Left lobe of liver (tissue), 2 donors: ENCODE measurements at regions not wholly inside any gene's neighbourhood (a gene's known extent, or its start where the extent isn't known, plus 50 kb on each side); places are given as distances from the start of the nearest gene placed in this dataset.

Experiments
- ATAC-seq: fragments of 200-7000 bp; cut with Tn5 transposase; one replicate; pipeline ENCODE4 v1.9.1; 2020; ENCODE audit warnings: mild to moderate bottlenecking, moderate library complexity
- DNase-seq: peaks from one replicate; pipeline ENCODE4 v3.0.0-alpha.2; 2020; ENCODE audit warnings: low spot score
- donor health status: DM: no; HTN: no; CAD: no; lungs with moderate emphysema.
- donor health status: DM: no; HTN: yes; CAD: no.

DNA sequence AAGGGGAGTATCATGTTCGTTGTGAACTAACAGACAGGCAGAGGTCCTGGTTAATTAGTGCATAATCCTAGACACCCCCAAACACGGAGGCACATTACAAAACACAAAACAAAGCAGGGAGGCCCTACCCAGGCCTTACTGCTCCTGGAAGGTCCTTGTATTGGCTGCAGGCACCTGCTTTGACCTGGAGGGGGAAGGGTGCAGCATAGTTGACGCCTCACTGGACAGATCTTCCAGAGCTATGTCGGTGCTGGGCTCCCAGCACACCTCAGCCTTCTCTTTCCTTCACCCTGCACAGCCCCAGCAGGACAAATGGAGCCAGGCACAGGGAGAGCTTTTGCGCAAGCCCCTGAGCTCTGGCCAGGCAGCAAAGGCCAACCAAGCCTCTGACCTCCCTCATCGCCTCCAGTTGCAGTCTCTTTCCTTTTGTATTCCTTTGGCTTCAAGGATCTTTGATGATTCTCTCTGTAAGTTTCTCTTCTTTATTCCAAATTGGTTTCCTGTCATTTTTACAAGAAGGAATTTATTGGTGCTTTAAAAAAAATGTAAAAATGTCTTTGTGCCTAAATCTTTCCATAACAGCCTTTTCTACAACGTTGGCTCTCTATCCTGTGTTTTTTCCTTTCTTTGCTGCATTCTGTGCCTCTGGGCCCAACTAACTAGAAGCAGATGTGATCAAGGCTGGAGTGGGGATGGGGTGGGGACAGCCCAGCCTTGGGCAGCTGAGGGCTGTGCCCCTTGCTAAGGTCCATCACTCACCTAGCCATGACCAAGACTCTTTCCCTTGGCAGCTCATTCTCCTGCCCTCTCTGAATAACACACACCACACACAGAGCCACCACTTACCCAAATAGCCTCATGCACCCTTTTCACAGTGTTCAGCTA is 317.1 kb upstream of the NPVF start:
- ATAC-seq (peak; percentile 37), DNase-seq (no peak)

DNA sequence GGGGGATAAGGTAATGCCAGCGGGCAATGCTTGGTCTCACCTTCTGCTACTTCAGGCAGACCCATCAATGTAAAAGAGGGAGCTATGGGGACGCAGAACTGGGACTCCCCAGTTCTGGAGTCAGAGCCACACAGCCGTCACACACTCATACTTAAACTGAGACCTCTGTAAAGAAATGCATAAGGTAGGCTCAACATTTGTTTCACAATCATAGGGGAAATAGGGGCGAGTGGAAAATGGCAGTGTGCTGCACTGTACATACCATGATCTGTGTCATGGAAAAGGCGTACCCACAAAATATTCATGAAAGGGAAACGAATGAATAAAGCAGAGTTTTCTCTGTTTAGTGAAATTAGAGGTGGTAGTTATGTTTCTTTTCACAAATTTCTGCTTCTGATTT is 318.0 kb upstream of the NPVF start:
- DNase-seq, result no peak
- no peak for ATAC-seq

DNA sequence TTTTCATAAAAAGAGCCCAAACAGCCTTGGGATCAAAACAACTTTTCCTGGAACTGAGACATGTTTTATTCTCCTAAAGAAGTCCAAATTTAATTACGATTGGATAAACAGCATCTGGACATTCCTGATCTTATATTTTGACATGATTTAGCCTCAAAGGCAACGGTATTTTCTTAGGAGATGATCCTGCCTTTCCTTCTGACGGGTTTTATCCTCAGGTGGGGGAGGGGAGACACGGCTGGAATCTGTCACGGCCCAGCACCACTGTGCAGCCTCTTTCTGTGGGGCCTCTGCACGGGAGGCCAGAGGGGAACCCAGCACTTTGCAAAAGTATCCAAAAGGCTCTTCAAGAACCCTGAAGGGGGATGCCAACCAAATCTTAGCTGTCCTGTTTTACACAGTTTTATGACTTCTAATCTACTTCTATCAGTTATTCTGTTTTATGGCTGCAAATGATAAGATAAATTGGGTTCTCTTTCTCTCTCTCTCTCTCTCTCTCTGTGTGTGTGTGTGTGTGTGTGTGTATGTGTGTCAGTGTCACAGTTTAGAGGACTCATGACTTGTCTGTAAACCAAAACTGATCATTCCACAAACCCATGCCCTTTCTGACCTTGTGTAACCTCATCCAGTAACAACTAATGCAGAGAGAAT is 321.1 kb upstream of the NPVF start:
- ATAC-seq, result no peak

DNA sequence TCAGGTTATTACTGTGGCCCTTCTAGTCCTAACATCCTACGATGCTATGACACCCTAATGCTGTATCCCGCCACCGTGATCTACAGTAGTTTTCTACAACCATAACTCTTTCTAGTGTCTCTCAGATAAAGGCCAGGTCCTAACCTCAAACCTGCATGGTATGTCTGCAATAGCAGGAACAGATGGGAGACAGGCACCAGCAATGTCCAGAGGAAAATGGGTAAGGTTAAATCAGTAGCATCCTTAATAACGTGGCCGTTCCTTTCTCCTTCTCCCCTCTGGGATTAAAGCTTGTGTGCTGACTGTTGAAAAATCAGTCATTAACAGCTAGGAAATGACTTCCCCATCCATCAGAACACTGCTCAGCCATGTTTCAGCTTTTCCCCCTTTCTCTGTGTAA is 321.9 kb upstream of the NPVF start:
- DNase-seq, result no peak
- no peak for ATAC-seq

More for the DNA sequence above, 321.1 kb upstream of the NPVF start:
- DNase-seq, result no peak

DNA sequence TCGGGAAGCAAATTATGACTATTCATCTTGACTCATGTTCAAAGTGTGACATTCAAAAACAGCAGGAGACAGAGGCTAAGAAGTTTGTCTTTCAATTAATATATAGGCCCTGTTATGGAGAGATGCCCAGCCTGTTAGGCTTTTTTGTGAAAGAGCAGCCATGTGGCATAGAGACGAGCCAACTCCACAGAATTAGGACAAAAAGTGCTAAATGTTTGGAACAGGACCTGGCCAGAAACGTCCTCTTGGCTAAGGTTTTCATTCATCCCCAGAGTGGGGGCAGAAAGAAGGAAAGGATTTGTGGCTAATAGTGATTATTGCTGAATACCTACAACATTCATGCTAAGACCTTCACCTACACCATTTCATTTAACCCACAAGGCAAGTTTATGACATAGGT is 324.7 kb upstream of the NPVF start:
- DNase-seq (no peak), ATAC-seq (no peak)

DNA sequence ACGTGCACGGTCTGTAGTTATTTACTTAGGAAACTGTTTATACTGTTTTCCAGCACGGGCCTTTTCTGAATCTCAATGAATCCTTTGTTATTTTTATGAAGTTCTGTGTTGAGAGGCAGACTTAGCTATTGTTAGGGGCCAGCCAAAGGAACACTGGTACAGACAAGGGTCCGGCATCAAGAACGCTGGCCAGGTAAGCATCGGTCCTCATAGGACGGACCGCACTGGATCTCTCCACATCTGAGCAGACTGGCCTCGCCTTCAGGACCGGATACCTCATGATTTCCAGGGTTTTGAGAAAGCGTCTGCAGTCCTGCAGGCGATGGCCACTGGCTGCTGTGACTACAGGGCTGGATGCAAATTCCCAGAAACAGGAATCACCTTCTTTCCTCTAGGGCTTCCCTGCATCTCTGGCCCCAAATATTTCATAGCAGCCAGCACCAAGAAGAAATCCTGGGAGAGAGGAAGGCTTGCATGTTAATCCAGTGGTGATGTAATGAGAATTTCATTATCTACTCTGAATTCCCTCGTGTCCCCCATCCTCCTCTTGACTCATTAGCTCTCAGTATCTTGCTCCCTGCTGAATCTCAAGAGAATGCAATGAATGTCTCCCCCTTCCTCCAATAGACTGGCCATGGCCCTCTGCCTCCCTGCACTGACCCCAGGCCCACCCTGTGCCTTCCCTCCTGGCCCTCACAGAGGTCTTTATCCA is 325.4 kb upstream of the NPVF start:
- no peak for ATAC-seq
- DNase-seq, result no peak

DNA sequence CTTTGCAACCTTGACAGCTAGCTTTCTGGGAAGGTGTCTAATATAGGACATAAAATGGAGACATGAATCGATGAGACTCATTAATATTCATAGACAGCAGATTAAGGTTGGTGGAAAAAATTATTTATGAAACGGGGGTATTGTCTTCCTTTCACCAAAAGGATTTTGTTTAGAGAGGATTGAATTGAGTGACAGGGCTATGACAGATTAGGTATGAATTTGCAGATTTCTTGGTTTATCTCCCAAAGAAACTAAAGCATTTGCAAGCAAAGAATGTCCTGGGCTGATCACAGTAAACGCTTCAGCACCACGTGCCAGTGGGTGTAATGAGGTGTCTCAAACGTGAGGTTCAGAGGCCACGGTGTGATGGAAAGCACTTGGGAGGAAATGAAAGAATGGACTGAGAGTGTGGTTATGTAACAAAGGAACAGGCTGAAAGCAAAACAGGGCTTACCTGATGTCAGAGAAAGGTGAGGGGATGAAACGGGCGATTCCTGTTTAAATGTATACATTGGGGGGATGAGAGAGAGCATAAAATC is 329.2 kb upstream of the NPVF start:
- no peak for DNase-seq

DNA sequence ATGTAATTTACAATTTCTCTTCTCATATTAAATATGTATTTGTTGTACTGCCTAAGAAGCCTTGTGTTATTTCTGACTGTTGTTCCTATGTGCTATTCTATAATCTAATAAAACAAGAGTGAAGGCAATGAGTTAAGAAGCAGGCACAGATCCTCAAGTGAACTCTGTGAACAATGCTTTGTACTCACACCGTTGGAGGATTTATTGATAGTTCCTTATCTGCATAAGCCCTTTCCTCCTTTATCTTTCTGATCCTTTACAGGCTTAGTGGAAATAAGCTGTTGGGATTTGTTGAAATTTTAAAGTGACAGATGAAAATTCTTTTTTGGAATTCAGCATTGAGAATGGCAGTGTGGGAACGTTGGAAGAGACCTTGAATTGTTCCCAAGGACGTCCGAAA is 329.6 kb upstream of the NPVF start:
- no peak for DNase-seq
- ATAC-seq, result no peak

More for the DNA sequence above, 329.2 kb upstream of the NPVF start:
- ATAC-seq, result no peak

DNA sequence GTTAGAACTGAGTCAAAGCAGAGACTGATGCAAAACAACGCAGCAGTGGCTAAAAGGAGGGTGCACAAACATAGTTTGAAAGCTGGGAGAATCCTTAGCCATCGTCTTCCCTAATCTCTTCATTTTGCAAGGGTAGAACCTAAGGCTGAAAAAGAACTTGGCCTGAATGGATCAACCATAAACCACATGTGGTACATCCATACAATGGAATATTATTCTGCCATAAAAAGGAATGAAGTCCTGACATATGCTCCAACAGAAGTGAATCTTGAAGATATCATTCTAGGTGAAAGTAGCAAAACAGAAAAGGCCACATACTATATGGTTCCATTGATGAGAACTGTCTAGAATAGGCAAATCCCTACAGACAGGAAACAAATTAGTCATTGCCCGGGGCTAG is 330.3 kb upstream of the NPVF start:
- ATAC-seq (no peak), DNase-seq (no peak)

DNA sequence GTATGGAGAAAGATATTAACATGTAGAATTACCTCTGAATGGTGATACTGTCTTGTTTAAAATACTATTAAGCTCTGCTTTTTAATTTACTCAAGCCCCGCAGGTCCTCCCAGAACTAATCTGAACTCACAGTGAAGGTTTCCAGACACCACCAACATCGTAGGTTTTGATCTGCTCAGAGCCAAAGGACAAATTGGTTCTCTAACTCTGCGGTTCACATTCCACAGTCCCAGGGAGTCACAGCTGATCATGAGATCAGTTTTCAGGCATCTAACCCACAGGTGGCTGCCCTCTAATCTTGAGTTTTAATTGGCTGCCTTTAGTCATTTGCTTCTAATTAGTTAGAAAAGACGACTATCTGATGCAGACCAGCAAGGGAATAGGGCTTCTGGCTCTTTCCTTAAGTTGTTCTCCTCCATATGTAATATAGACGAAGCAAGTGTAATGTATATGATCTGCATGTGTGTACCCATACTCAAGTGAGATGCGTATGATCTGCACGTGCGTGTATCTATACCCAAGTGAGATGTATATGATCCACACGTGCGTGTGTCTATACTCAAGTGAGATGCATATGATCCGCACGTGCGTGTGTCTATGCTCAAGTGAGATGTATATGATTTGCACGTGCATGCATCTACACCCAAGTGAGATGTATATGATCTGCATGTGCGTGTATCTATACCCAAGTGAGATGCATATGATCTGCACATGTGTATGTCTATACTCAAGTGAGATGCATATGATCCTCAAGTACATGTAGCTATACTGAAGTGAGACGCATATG is 331.5 kb upstream of the NPVF start:
- ATAC-seq (no peak), DNase-seq (no peak)

DNA sequence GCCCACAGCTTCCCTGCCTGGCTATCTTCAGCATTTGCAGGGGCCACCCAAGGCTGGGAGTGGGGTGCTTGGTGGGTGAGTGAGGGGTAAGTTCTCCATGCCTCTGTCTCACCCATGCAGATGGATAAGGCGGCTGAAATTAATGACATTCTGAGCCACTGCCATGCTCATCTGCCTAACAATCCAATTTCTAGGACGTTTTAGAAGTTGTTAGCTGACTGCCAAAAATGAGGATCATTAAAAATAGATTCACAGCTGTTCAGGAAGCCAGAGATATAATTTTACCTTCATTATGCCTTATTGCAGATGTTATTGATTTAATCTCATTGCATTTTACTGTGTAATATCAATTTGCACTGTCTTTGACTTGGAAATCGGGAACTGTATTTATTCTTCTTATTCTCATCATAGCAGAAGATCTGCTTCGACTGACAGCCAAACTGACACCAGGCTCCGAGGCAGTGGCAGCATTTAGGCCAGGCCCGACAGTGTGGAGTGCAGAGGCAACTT is 334.4 kb upstream of the NPVF start:
- ATAC-seq, result no peak
- no peak for DNase-seq

DNA sequence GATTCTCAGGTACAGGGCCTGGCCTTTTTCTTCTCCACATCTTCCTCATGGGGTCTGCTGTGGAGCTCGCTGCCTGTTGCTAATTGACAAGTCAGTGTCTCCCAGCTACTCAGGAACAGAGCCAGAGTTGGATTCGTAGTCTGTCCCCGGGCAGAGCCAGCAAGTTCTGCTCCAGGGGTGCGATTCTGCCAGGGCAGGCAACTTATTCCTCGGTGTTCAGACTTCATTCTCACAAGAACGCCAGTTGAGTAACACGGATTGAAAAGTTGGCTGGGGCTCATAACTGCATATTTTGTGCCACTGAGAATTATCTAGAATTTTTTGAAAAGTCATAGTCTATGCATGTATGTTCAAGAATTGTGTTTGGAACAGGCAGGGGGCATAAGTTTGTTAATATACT is 336.7 kb upstream of the NPVF start:
- DNase-seq (no peak), ATAC-seq (no peak)

DNA sequence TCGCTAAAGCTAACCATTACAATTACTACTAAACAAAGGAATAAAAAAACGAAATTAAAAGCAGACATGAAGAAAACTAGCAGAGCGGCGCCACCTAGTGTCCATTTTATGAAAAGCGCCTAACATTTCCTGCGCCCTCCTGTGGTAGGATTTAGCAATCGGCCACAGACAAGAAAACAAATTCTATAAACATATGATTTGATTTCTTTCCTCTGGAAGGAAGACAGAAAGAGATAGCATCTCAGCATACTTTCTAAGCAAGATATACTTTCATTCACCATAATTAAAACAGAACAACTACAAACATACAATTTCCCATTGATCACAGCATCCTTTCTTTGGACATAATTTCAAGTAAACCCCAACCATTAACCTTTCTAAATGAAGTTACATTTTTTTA is 337.7 kb upstream of the NPVF start:
- DNase-seq (peak; percentile 65), ATAC-seq (peak; percentile 76)

DNA sequence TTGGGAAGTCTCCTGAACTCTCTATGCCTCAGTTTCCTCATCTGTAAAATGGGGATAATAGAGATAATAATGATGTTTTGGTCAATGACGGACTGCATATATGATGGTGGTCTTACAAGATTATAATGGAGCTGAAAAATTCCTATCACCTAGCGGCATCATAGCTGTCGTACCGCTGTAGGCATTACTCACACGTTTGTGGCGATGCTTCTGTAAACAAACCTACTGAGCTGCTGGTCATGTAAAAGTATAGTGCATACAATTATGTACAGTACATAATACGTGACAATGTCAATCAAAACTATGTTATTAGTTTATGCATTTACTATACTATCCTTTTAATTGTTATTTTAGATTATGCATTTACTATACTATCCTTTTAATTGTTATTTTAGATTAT is 339.1 kb upstream of the NPVF start:
- ATAC-seq, result no peak
- no peak for DNase-seq

DNA sequence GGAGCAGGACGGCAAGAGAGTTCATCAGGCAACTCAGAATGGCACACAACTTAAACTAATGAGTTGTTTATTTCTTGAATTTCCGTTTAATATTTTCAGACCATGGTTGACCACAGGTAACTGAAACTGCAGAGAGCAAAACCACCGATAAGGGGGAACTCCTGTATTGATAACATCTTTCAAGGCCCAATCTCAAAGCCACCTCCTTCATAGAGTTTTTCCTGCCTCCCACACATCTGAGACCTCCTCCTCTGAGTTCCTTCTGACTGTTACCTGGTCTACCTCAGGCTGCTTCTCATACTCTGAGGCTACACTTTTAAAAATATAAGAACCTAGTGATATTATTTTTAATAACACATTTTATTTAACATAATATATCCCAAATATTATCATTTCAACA is 341.5 kb upstream of the NPVF start:
- DNase-seq, result no peak
- ATAC-seq, result no peak

DNA sequence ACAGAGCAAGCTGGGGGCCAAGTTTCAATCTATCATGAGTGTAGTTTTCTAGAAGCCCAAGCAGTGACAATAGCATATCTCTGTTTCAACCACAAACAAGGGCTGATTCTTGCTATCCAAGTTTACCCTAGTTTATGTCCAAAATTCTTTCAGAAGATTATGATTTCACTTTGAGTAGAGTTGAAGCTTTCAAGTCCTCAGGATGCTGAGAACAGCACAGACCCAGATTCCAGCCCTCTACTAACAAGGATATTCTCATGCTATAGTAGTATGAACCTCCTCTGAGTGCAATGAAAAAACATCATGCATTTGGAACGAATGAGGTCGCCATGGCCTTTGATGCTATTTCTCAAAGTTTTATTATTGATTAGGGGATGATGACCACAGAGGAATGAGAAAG is 344.1 kb upstream of the NPVF start:
- no peak for ATAC-seq

DNA sequence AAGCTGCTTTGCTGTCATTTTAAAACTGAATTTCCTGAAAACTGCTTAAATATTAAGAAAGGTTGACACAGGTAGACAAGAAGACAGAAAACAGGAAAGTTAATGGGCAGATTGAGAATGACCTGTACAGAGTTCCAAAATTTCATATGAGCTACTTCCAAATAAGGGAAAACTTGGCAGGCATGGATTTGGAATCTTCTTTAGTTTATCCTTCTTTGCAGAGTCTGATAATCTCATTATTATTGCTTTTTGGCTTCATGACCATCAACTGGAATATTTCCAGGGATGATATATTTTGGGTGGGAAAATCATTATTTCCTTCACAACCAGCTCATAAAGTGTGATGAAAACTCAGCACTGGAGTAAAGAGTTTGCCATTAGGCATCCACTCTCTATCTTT is 346.5 kb upstream of the NPVF start:
- ATAC-seq, result no peak
- no peak for DNase-seq

More for the DNA sequence above, 344.1 kb upstream of the NPVF start:
- no peak for DNase-seq

DNA sequence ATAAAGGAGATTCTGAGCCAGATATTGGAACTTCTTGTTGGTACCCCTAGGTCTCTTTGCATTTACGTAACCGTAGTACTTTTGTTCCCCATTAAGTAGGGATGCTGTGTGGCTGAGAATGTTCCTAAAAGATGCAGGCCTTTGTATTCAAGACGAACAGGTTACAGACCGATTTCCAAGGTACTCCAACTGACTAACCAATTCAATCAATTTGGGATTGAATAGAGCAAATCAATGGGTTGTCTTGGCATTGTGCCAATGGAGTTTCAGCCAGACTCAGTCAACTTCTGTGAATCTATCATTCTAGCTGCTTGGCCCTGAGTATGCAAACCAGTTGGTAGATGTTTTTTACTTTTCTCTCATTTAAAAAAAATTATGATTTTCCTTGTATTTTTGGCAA is 347.3 kb upstream of the NPVF start:
- ATAC-seq (no peak), DNase-seq (no peak)

DNA sequence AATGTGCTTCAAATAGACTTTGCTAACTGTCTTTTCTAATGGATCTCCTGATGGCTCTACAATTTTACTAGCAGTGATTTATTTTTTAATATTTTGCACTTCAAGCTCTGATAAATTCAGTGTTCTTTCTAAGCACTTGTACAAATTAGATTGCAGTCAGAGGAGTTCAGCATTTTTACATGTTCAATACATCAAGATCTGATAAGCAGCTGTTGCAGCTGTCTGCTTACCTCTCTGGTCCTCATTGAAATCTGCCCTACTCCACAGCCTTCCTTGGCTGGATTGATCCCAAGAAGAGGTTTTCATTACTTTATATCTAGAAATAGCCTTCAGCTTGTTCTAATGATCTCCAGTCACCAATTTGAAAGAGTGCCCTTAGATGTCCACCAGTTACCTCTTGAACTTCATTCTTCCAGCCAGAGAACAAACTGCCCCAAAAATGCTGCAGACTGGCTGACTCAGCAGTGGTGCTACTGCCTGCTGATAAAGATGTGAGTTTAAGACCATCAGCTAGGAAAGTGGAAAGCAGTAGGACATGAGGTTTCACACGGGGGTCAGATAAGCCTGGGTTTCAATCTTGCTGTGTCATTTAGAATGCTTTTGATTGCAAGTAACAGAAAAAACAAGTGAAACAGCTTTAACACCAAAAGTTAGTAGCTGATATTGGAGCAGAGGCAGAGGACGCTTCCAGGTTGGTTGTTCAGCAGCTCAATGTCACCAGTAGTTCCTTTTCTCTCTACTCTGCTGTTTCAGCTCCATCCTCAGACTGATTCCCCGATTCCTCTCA is 350.9 kb upstream of the NPVF start:
- ATAC-seq (peak; percentile 70), DNase-seq (no peak)

DNA sequence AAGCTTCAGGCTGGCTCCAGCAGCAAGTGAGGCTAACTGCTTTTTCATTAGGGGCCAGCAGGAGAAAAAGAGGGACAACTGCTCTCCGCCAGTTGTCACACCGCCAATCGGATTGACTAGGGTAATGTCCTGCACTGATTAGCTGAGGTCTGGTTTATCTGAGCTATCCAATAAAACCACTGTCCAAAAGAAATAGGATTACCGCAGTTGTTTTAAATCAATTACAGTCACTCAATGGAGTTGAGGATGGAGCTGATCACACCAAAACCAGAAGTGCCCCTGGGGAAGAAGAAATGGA is 351.4 kb upstream of the NPVF start:
- ATAC-seq (peak; percentile 19), DNase-seq (no peak)
